Neural cell (in vitro differentiated cells): ENCODE measurements at regions not wholly inside any gene's neighbourhood (a gene's known extent, or its start where the extent isn't known, plus 50 kb on each side); places are given as distances from the start of the nearest gene placed in this dataset.

Experiments used
- CTCF ChIP-seq: fragments of 450-650 bp; IDR thresholded peaks from 2 replicates; pipeline ENCODE4 v1.5.1; 2014; ENCODE audit warnings: antibody characterized with exemption, mild to moderate bottlenecking, moderate library complexity; ENCODE audit not compliant: poor library complexity, severe bottlenecking
- EZH2 ChIP-seq: fragments of 200-600, 300-800 bp; shearing (Covaris generic), sonication (generic); IDR thresholded peaks from 2 replicates; pipeline ENCODE4 v1.6.1; 2014; ENCODE audit warnings: antibody characterized with exemption, low read length, borderline replicate concordance, mild to moderate bottlenecking; ENCODE audit not compliant: insufficient read depth, poor library complexity, severe bottlenecking
- SMC3 ChIP-seq: fragments of 450-650 bp; conservative IDR thresholded peaks from 2 replicates; pipeline ENCODE4 v1.6.1; 2014; ENCODE audit warnings: antibody characterized with exemption, mild to moderate bottlenecking, moderate library complexity; ENCODE audit not compliant: poor library complexity

GRCh38 chr12:74964390-74964789, 245.2 kb downstream of the KCNC2 start:
- no peak for TF ChIP-seq CTCF
- no peak for TF ChIP-seq SMC3
- TF ChIP-seq EZH2: no peak
